HG03139 (cell line): ENCODE measurements at regions not wholly inside any gene's neighbourhood (a gene's known extent, or its start where the extent isn't known, plus 50 kb on each side); places are given as distances from the start of the nearest gene placed in this dataset.

Experiments
- ATAC-seq: cut with Tn5 transposase; IDR thresholded peaks from one replicate; pipeline ENCODE4 v1.9.1; 2021; ENCODE audit not compliant: unreplicated experiment

DNA sequence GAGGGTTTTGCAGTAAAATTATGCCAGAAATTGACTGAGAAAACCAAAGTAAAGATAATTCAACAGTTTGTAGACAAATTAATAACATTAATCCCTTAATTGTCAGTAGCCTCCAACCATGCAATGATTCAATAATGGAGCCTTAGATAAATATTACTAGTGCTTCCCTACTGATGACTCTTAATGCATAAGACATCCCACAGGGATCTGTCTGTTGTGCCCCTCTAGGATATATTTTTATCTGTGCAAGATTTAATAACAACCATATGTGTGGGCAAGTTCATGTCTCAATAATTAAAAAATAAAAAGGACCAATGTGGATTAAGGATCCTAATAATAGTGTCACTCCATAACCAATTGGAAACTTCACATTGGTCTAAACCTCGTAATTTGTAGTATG, 230.3 kb upstream of the TCF4 start:
- ATAC-seq, result no peak

DNA sequence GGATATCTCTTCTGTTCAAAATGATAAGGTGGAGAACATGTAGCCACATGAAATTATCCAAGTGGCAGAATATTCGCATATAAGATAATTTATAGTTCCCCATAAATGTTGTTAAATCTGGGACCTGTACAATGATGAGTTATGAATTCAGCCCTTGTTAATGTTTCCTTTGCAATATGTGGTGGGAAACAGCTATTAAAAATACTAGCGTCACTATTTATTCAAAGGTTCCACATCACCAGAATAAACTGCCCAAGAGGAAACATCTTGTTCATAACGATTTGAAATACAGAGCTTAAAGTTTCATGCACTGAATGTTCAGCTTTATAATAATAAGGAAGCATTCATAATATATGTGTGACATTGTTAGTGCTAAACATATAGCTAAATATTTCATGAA, 223.9 kb upstream of the TCF4 start:
- ATAC-seq, result no peak

DNA sequence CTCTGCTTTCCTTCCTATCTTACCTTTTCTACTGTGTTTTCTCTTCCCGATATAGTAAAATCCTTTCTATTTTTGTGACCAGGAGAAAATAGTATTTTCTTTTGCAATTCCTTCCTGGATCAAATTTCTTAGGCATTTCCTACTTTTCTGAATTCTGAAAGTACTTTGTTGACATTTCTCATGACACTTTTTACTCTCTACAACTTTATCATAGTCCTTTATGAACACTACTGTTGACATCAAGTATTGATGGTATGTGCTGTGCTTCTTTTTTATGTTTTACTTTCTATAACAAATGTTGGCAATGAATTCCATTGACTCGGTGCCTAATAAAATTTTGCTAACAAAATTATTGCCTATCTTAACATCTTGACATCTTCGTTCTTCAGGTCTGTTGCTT, 217.7 kb upstream of the TCF4 start:
- no peak for ATAC-seq

DNA sequence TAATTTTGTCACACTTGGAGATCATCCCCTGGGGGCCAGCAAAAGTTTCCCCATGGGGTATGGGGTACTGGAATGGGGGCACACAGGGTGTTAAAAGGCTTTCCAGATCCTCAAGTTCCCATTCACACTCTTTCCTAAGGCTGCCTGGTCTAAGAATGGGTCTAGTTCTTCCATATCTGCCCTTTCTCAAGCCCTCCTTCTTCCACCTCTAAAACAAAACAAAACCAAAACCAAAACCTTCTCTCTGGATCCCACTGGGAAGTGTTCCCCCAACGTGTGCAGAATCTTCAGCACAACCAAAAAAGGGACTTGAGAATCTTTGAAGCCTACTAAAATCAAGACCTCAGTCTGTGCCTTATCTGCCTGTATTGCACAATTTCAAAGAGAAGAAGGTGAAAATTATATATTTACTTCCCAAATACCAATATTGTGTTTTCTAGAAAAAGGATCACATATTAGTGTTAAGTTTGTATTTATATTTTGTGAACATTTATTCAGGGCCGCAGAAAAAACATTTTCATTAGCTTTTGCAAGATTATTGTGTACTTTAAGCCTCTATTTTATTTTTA, 207.2 kb upstream of the TCF4 start:
- ATAC-seq, result no peak

DNA sequence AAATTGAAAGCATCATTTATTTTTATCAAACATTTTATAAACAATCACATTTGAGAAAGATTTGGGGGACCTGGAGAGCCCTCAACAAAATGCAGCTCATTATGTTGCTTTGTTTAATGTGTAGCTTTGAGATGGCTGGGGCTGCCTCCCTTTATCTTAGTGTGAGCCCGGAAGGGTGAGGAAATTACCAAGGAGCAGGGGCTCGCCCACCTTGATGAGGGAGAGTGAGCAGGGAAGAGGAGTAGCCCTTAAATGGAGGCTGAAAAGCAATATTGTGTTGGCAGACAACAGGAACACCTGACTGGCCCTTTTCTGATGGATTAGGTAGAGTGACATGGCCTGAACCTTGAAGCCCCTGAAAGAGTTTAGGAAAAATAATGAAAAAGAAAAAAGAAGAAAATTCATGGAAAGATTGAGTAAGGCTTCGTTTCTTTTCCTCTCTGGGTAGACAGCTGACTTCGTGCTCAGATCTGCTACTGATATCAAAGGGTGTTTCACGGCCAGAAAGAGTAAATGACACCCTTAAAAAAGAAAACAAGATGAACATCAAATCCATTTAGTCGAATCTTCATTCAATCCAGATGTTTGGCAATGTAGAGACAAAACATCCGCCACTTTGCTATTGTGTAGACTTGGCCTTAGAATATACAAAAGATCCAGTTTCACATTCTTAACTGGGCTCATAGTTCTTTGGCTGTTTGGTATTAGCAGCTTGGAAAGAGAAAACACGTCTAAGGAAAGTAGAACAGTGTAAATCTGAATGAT, 206.5 kb upstream of the TCF4 start:
- ATAC-seq, result no peak

- no peak for ATAC-seq
Measured at GRCh38 chr18:55790296-55790695, 202.3 kb upstream of the TCF4 start.

DNA sequence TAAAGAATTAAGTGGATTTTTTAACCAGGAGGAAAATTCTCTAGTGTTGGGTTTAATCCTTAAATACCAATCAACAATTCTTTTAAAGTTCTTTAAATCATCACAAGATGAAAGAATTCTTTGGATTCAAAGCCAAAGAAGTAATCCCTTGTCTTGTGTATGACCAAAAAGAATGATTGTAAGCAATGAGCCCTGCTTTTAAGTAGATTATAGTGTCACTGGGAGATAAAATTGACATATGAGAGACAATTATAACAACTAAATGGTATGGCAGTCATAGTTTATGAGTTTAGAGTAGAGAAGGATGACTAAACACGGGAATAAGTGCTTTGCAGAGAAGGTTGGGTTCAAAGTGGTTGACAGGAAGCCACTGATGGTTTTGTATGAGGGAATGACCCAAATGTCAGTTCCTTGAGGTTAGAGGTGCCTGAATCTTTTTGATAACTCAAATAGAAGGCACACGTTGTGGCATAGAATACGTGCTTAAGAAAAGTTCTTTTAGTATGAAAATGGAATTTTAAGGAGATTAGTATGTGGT, 199.6 kb upstream of the TCF4 start:
- no peak for ATAC-seq

GRCh38 chr18:55786651-55787272, 198.8 kb upstream of the TCF4 start:
- no peak for ATAC-seq

GRCh38 chr18:55783921-55784320, 195.9 kb upstream of the TCF4 start:
- no peak for ATAC-seq

DNA sequence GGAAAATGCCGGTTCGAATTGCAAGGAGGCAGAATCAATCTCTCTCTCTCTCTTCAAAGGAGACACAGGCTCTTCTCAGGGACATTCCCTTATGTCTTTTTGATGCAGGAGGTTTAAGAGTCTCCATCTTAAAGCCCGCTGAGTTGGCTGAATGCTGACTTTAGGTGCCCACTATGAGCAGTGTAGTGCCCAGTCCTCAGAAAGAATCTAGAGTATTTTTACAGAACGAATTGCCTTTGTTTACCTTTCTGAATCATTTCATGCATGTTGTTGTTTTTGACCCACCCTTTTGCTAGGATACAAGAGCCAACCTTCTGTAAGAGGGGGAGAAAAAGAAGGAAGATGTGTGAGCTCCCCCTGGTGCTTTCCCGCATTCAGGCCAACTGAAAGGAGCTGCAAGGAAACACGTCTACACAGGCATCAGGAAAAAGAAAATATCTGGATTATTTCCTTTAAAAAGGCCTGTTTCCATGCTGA, 193.5 kb upstream of the TCF4 start:
- ATAC-seq, result no peak

DNA sequence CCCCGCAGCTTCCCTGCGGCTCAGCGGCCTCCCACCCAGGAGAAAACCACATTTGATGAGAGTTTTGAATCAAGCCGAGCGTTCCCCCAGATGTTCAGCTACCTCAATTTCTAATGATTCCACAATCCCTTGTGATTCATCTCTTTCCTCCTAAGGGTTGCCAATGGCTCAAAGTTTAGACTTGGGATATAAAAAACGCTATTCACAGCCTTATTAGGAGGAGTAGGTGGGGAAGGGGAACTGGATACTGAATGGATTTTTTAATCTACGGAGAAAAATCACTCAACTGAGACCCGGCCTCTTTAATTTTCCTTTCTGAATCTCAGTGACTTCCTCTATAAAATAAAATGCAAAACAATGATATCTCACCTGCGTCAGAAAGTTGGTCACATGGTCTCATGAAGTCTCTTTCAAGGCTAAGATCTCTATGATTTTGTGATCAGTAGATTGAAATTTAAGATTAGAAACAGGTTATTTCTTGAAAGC, 192.6 kb upstream of the TCF4 start:
- no peak for ATAC-seq

DNA sequence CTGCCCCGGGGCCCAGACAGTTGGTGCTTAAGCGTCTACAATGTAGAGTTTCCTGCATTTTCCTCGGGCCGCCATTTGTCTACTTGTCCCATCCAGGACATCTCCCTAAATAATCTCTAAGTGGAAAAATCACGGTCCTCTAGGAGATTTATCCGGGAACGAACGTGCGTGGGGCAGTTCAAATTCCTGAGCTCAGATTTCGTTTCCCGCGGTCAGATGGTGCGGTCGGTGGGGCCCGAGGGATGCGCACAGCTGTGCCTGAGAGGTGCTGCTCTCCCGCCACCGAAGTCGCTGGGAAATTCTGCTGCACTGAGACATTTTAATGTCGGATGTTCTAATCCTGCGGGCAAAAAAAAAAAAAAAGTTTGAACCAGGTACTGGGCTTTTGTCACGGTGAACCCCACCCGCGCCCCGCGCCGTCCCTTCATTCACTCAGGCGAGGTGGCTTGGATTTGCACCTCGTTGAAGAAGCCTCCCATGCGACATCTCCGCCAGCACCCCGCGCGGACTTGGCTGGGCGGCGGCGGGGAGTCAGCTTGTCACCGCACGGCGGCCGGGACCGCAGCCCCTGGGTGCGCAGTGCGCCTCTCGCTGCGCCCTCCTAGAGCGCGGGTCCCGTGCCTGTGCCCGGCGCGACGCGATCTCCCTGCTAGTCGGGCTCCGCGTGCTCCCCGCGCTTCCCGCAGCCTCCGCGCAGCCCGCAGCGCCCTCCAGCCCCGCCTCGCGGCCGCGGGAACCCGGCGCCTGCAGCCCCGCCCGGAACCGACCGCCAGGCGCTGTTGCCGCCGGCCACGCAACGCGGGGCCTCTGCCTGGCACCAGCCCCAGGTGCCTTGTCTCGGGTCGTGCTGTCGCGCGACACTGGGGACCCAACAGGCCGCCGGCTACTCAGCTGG, 191.9 kb upstream of the TCF4 start:
- no peak for ATAC-seq

GRCh38 chr18:55778788-55779690, 191.0 kb upstream of the TCF4 start:
- no peak for ATAC-seq

DNA sequence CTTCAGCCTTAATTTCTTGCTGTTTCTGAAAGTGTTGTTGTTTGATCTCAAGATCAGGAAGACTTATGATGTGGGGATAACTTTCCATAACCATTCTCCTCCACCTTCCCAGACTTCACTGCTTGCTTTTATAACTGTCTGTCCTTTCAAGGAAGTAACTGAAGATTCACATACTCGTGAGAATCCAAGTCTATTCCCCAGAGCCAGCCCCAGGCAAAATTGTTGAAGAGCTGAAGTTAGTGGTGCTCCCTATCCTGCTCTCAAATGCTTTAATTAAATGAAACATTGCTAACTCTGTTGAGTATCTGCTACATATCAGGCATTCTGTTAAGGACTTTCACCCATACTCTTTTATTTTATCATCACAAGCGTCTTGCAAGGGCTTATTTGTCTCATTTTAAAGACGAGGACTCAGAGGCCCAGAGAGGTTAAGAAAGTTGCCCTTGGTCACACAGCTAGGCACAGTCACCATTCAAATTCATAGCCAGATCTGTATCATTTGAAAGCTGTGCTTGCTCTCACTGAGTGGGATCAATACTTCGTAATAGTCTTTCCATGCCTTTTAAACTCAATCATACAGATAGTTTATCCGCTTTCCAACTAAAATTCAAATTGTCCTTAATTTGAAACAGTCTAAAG, 189.8 kb upstream of the TCF4 start:
- no peak for ATAC-seq

DNA sequence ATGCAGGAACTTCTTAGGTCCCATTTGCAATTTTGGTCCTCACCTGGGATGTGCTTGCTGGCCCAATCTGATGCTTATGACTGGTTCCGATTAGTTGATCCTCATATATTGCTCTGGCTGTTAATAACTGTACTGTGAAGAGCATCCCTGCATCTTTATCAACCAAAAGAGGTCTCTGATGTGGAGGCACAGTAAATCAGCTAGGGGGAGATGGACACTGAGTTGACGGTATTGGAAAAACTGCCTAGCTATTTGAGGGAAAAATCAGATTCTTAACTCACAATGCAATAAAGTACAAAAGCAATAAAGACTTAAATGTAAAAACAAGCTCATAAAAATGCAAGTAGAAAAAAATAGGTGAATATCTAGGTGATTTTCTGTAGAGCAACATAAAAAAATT, 188.0 kb upstream of the TCF4 start:
- ATAC-seq, result no peak

DNA sequence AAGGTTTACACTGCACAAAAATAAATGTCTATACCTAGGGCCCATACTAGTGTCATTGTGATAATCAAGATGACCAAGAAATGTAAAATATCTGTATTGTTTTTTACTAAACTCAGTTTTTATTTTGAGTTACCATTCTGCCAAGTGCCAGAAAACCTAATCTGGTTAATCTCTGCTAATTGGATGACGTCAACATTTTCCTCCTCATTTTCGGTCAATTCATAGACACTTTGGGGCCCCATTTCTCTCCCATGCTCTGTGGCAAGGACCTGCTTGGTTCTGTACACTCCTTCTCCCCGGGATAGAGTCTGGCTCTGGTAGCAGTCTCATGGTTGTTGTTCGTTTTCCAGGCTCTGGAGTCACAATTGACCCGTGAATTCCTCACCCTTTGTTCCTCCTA, 186.5 kb upstream of the TCF4 start:
- no peak for ATAC-seq

DNA sequence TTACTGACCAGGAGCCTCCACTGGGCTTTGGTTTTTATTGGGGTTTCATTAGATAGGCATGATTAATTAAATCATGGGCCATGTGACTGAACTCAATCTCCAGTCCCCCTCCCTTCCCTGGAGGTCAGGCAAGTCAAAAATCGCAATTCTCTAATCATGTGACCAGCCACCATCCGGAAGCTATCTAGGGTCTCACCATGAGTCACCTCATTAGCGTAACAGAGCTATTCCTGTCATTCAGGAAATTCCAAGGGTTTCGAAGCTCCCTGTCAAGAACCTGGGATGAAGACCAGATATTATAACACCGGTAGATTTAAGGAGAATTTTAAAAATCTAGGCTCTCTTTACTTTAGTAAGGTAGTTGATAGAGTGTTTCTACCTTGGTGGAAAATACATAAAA, 180.3 kb upstream of the TCF4 start:
- no peak for ATAC-seq

DNA sequence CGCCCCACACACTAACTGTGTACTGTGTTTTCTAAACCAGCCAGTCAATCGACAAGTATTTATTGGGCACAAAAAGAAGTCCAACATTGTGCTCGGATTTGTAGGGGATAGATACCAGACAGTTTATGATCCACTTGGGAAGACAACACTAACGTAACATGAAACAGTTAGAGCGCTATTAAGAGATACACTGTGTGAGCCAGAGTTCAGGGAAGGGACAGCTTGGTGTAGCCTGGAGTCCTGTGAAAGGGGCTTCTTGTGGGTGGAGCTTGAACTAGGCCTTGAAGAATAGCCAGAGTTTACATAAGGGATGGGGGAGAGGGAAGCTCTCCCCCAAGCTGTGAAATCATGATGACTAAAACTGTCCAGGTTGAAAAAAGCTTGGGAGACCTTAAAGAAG, 176.4 kb upstream of the TCF4 start:
- no peak for ATAC-seq

- no peak for ATAC-seq
Measured at GRCh38 chr18:55763805-55764204, 175.8 kb upstream of the TCF4 start.

GRCh38 chr18:55763298-55763697, 175.3 kb upstream of the TCF4 start:
- no peak for ATAC-seq
